ENCODE measurements at regions not wholly inside any gene's neighbourhood (a gene's known extent, or its start where the extent isn't known, plus 50 kb on each side); places are given as distances from the start of the nearest gene placed in this dataset.
"Not testable (repeated sequence)": the region's sequence is repeated elsewhere in the genome, so short reads cannot be mapped to it uniquely, and the experiment has no call there.

GRCh38 chr5:82422001-82422740 is 144.0 kb upstream of the RPS23 start:
- H3K27ac ChIP-seq (ENCODE audit: low read depth, low read length): no peak overlapping the region
- WGBS (ENCODE audit: insufficient coverage): no CpG with 5 or more reads among the region's 2 CpGs

GRCh38 chr5:82421119-82421518 is 143.0 kb upstream of the RPS23 start:
- no peaks in the 10 kb centered on the region for H3K27me3 ChIP-seq (ENCODE audit: control insufficient read depth, insufficient read depth, low read length)
- H3K36me3 ChIP-seq (ENCODE audit: control insufficient read depth, insufficient read depth, low read length): no peaks in the 10 kb centered on the region
- no peak overlapping the region for H3K4me3 ChIP-seq (ENCODE audit: low read depth, low read length)
- no peaks in the 10 kb centered on the region for H3K9me3 ChIP-seq (ENCODE audit: control insufficient read depth, insufficient read depth, low read length)
- no peak overlapping the region for H3K27ac ChIP-seq (ENCODE audit: low read depth, low read length)
- no peak for DNase-seq (ENCODE audit: low read depth in 4 of 6, low spot score in 6 of 6)
- H3K4me1 ChIP-seq (ENCODE audit: control insufficient read depth, insufficient read depth, low read length): no peaks in the 10 kb centered on the region
- WGBS (ENCODE audit: insufficient coverage): no CpG with 5 or more reads among the region's 3 CpGs

More at GRCh38 chr5:82422001-82422740, 144.0 kb upstream of the RPS23 start:
- DNase-seq (ENCODE audit: low read depth in 4 of 6, low spot score in 6 of 6): no peak
- no peaks in the 10 kb centered on the region for H3K4me1 ChIP-seq (ENCODE audit: control insufficient read depth, insufficient read depth, low read length)
- no peaks in the 10 kb centered on the region for H3K27me3 ChIP-seq (ENCODE audit: control insufficient read depth, insufficient read depth, low read length)
- no peak overlapping the region for H3K4me3 ChIP-seq (ENCODE audit: low read depth, low read length)
- no peaks in the 10 kb centered on the region for H3K36me3 ChIP-seq (ENCODE audit: control insufficient read depth, insufficient read depth, low read length)
- H3K9me3 ChIP-seq (ENCODE audit: control insufficient read depth, insufficient read depth, low read length): no peaks in the 10 kb centered on the region

GRCh38 chr5:82420524-82420923 is 142.4 kb upstream of the RPS23 start:
- DNase-seq (ENCODE audit: low read depth in 4 of 6, low spot score in 6 of 6): not testable (repeated sequence)

GRCh38 chr5:82419559-82420332 is 141.6 kb upstream of the RPS23 start:
- WGBS (ENCODE audit: insufficient coverage): 60% methylated on average over 1 of the region's 6 CpGs
- DNase-seq (ENCODE audit: low read depth in 4 of 6, low spot score in 6 of 6): no peak
- Histone ChIP-seq H3K36me3 (ENCODE audit: control insufficient read depth, insufficient read depth, low read length) (no peaks in the 10 kb centered on the region), H3K27ac (ENCODE audit: low read depth, low read length) (no peak overlapping the region), H3K9me3 (ENCODE audit: control insufficient read depth, insufficient read depth, low read length) (no peaks in the 10 kb centered on the region), H3K4me1 (ENCODE audit: control insufficient read depth, insufficient read depth, low read length) (no peaks in the 10 kb centered on the region), H3K4me3 (ENCODE audit: low read depth, low read length) (no peak overlapping the region), H3K27me3 (ENCODE audit: control insufficient read depth, insufficient read depth, low read length) (no peaks in the 10 kb centered on the region)

More at GRCh38 chr5:82420524-82420923, 142.4 kb upstream of the RPS23 start:
- H3K27ac ChIP-seq (ENCODE audit: low read depth, low read length); H3K9me3 ChIP-seq (ENCODE audit: control insufficient read depth, insufficient read depth, low read length); H3K27me3 ChIP-seq (ENCODE audit: control insufficient read depth, insufficient read depth, low read length); H3K36me3 ChIP-seq (ENCODE audit: control insufficient read depth, insufficient read depth, low read length); H3K4me1 ChIP-seq (ENCODE audit: control insufficient read depth, insufficient read depth, low read length); H3K4me3 ChIP-seq (ENCODE audit: low read depth, low read length): not testable (repeated sequence)
- 100% methylated on average over 2 of the region's 4 CpGs for WGBS (ENCODE audit: insufficient coverage)

DNA sequence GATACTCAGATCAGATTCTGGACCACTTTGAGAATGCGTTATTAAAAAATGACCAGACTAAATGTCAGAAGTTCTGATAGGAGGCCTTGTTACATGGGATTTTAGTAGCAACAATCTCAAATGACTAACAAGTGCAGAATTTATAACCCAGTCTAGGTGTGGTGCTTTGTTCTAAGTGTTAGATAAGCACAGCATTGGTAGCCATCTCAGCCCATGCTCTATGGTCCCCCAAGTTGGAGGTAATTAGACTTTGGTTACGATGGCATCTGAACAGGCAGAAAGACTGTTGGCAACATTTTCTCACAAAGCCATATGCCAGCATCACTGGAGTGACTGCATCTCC is 140.4 kb upstream of the RPS23 start:
- DNase-seq (ENCODE audit: low read depth in 4 of 6, low spot score in 6 of 6): no peak
- H3K27ac ChIP-seq (ENCODE audit: low read depth, low read length): no peak overlapping the region
- no peaks in the 10 kb centered on the region for H3K4me1 ChIP-seq (ENCODE audit: control insufficient read depth, insufficient read depth, low read length)
- WGBS (ENCODE audit: insufficient coverage): no CpG with 5 or more reads among the region's 2 CpGs
- no peaks in the 10 kb centered on the region for H3K36me3 ChIP-seq (ENCODE audit: control insufficient read depth, insufficient read depth, low read length)
- H3K27me3 ChIP-seq (ENCODE audit: control insufficient read depth, insufficient read depth, low read length): no peaks in the 10 kb centered on the region
- no peaks in the 10 kb centered on the region for H3K9me3 ChIP-seq (ENCODE audit: control insufficient read depth, insufficient read depth, low read length)
- H3K4me3 ChIP-seq (ENCODE audit: low read depth, low read length): no peak overlapping the region

GRCh38 chr5:82417776-82418607 is 139.8 kb upstream of the RPS23 start:
- Histone ChIP-seq H3K27ac (ENCODE audit: low read depth, low read length) (no peak overlapping the region), H3K36me3 (ENCODE audit: control insufficient read depth, insufficient read depth, low read length) (no peaks in the 10 kb centered on the region), H3K4me3 (ENCODE audit: low read depth, low read length) (no peak overlapping the region), H3K4me1 (ENCODE audit: control insufficient read depth, insufficient read depth, low read length) (no peaks in the 10 kb centered on the region), H3K9me3 (ENCODE audit: control insufficient read depth, insufficient read depth, low read length) (no peaks in the 10 kb centered on the region), H3K27me3 (ENCODE audit: control insufficient read depth, insufficient read depth, low read length) (no peaks in the 10 kb centered on the region)
- DNase-seq (ENCODE audit: low read depth in 4 of 6, low spot score in 6 of 6): no peak
- no CpG with 5 or more reads among the region's 11 CpGs for WGBS (ENCODE audit: insufficient coverage)

GRCh38 chr5:82416512-82416911 is 138.4 kb upstream of the RPS23 start:
- no peaks in the 10 kb centered on the region for H3K9me3 ChIP-seq (ENCODE audit: control insufficient read depth, insufficient read depth, low read length)
- H3K27me3 ChIP-seq (ENCODE audit: control insufficient read depth, insufficient read depth, low read length): no peaks in the 10 kb centered on the region
- 93% methylated on average over 3 of the region's 4 CpGs for WGBS (ENCODE audit: insufficient coverage)
- no peak overlapping the region for H3K27ac ChIP-seq (ENCODE audit: low read depth, low read length)
- H3K4me3 ChIP-seq (ENCODE audit: low read depth, low read length): no peak overlapping the region
- no peaks in the 10 kb centered on the region for H3K4me1 ChIP-seq (ENCODE audit: control insufficient read depth, insufficient read depth, low read length)
- no peak for DNase-seq (ENCODE audit: low read depth in 4 of 6, low spot score in 6 of 6)
- H3K36me3 ChIP-seq (ENCODE audit: control insufficient read depth, insufficient read depth, low read length): no peaks in the 10 kb centered on the region

DNA sequence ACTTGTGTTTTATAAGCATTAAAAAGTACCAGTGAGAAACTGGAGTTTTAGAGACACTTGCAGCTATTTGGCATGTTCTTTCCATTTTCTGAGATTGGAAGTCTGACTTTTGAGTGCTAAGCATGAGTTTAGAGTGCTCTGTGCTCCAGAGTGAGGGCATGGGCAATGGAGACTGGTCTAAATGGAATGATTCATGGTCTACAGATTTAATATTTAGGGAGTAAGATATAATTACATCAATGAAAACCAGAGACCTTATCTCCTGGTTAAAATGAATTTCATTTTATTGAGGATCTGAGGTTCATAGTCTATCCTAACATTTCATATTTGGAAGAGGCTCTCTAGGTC is 135.9 kb upstream of the RPS23 start:
- H3K36me3 ChIP-seq (ENCODE audit: control insufficient read depth, insufficient read depth, low read length): no peaks in the 10 kb centered on the region
- no peak for DNase-seq (ENCODE audit: low read depth in 4 of 6, low spot score in 6 of 6)
- H3K4me3 ChIP-seq (ENCODE audit: low read depth, low read length): no peak overlapping the region

DNA sequence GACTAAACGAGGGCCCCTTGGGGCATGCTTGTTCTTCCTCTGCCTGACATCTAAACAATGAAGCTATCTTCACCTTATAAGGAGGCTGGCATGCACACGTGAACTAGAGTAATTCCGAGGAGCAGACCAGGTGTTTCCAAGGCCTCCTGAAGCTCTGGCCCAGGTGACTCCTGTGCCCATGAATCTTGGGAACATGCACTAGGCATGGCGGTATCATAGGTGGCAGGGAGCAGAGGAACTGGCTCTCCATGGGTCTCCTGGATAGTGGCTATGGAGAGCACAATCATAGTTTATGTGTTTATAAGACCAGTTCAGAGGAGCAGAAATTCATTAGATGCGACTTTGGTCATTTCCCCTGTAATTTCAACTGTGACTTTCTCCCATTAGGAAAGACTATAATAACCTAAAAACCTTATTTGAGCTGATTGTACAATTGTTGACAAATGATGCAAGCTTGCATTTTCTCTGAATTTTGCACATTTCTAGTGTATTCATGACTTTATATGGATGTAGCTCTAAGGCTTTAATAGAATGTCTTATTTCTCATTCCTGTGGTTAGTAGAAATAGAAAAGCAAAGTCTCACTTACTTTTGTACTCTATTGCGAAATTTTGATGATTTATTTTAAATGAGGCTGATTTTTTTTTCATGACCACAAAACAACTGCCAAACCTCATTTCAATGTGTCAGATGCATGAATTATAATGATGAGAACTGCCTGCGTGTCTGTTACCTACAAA is 135.3 kb upstream of the RPS23 start:
- H3K27ac ChIP-seq (ENCODE audit: low read depth, low read length): no peak overlapping the region
- WGBS (ENCODE audit: insufficient coverage): 92% methylated on average over 3 of the region's 7 CpGs

More for the DNA sequence above, 135.9 kb upstream of the RPS23 start:
- no peaks in the 10 kb centered on the region for H3K27me3 ChIP-seq (ENCODE audit: control insufficient read depth, insufficient read depth, low read length)
- H3K9me3 ChIP-seq (ENCODE audit: control insufficient read depth, insufficient read depth, low read length): no peaks in the 10 kb centered on the region
- no peaks in the 10 kb centered on the region for H3K4me1 ChIP-seq (ENCODE audit: control insufficient read depth, insufficient read depth, low read length)
- H3K27ac ChIP-seq (ENCODE audit: low read depth, low read length): no peak overlapping the region

More for the DNA sequence above, 135.3 kb upstream of the RPS23 start:
- DNase-seq (ENCODE audit: low read depth in 4 of 6, low spot score in 6 of 6): peak in 1 of 6 donors; percentile 19
- Histone ChIP-seq H3K36me3 (ENCODE audit: control insufficient read depth, insufficient read depth, low read length) (no peaks in the 10 kb centered on the region), H3K9me3 (ENCODE audit: control insufficient read depth, insufficient read depth, low read length) (no peaks in the 10 kb centered on the region), H3K4me1 (ENCODE audit: control insufficient read depth, insufficient read depth, low read length) (no peaks in the 10 kb centered on the region), H3K27me3 (ENCODE audit: control insufficient read depth, insufficient read depth, low read length) (no peaks in the 10 kb centered on the region), H3K4me3 (ENCODE audit: low read depth, low read length) (no peak overlapping the region)
